Keratinocyte (primary cell): ENCODE measurements at regions not wholly inside any gene's neighbourhood (a gene's known extent, or its start where the extent isn't known, plus 50 kb on each side); places are given as distances from the start of the nearest gene placed in this dataset.

ENCODE experiments used
- DNase-seq: peaks from one replicate; pipeline ENCODE4 v3.0.0-alpha.2; 2011; ENCODE audit warnings: low read depth, missing footprints, low spot score
- FAIRE-seq: peaks from 2 replicates; lab custom pipeline; 2011; peaks lifted over from hg19 to GRCh38; lab: Jason Lieb, UNC
- H2AFZ ChIP-seq: 2 replicates; pipeline ENCODE4 v1.6.0; 2012; ENCODE audit warnings: low read length, control low read depth, inconsistent platforms; ENCODE audit not compliant: control insufficient read depth
- H3K27ac ChIP-seq: 2 replicates; pipeline ENCODE4 v1.5.1; 2011; ENCODE audit warnings: low read length; ENCODE audit not compliant: control insufficient read depth, insufficient read depth
- H3K27me3 ChIP-seq: 3 replicates; pipeline ENCODE4 v1.6.0; 2011; ENCODE audit warnings: low read length; ENCODE audit not compliant: control insufficient read depth, insufficient read depth; ENCODE audit errors: extremely low read depth
- H3K36me3 ChIP-seq, 2 experiments: 2 replicates in 1 of 2; 3 replicates in 1 of 2; pipeline ENCODE4 v1.5.1; 2011; ENCODE audit warnings: low read length in 2 of 2, mild to moderate bottlenecking in 1 of 2; ENCODE audit not compliant: control insufficient read depth in 2 of 2, insufficient read depth in 2 of 2; ENCODE audit errors: extremely low read depth in 1 of 2
- H3K4me1 ChIP-seq: 3 replicates; pipeline ENCODE4 v1.5.1; 2011; ENCODE audit warnings: low read length; ENCODE audit not compliant: control insufficient read depth, insufficient read depth; ENCODE audit errors: extremely low read depth
- H3K4me2 ChIP-seq: 3 replicates; pipeline ENCODE4 v1.6.0; 2011; ENCODE audit warnings: low read depth, low read length; ENCODE audit not compliant: control insufficient read depth, insufficient read depth; ENCODE audit errors: extremely low read depth
- H3K4me3 ChIP-seq, 3 experiments: fragments of 200-600 bp in 1 of 3; sonication (generic) in 1 of 3; 2 replicates in 2 of 3; 3 replicates in 1 of 3; pipeline ENCODE4 v1.5.1; 2011 to 2016; ENCODE audit warnings: low read length in 3 of 3, mild to moderate bottlenecking in 3 of 3, control low read depth in 2 of 3, inconsistent platforms in 1 of 3, low read depth in 1 of 3, mixed read lengths in 1 of 3, mixed run types in 1 of 3, moderate library complexity in 1 of 3; ENCODE audit not compliant: control insufficient read depth in 2 of 3, insufficient read depth in 2 of 3; ENCODE audit errors: extremely low read depth in 1 of 3
- H3K79me2 ChIP-seq: 2 replicates; pipeline ENCODE4 v1.6.0; 2012; ENCODE audit warnings: low read length; ENCODE audit not compliant: control insufficient read depth, insufficient read depth
- H3K9ac ChIP-seq: 3 replicates; pipeline ENCODE4 v1.6.0; 2011; ENCODE audit warnings: low read length; ENCODE audit not compliant: control insufficient read depth, insufficient read depth; ENCODE audit errors: extremely low read depth
- H3K9me1 ChIP-seq: 3 replicates; pipeline ENCODE4 v1.6.0; 2011; ENCODE audit warnings: low read length; ENCODE audit not compliant: control insufficient read depth, insufficient read depth; ENCODE audit errors: extremely low read depth
- H3K9me3 ChIP-seq: 2 replicates; pipeline ENCODE4 v1.5.1; 2012; ENCODE audit warnings: low read depth, low read length; ENCODE audit not compliant: control insufficient read depth
- H4K20me1 ChIP-seq: 3 replicates; pipeline ENCODE4 v1.6.0; 2011; ENCODE audit warnings: low read length; ENCODE audit not compliant: control insufficient read depth, insufficient read depth; ENCODE audit errors: extremely low read depth
- EZH2 ChIP-seq: IDR thresholded peaks from one replicate; pipeline ENCODE4 v1.6.1; 2012; ENCODE audit warnings: inconsistent platforms, mild to moderate bottlenecking, low read length, moderate library complexity
- dilution Hi-C: fragments of 300-500 bp; cut with MboI; formaldehyde crosslinking; loops from one replicate; pipeline ENCODE4 v1.7.0; 2020; ENCODE audit warnings: low sequenced_read_pairs; ENCODE audit not compliant: extremely low pct_ligation_motif_present
- TF ChIP-seq, protein P1 (sequence below), 3 experiments: IDR thresholded peaks in 1 of 3; conservative IDR thresholded peaks in 1 of 3; optimal IDR thresholded peaks in 1 of 3; 2 replicates in 2 of 3; 3 replicates in 1 of 3; pipeline versions ENCODE3 to v1.5.1; 2011; ENCODE audit warnings: low read length in 3 of 3, mild to moderate bottlenecking in 3 of 3, moderate library complexity in 2 of 3, control low read depth in 1 of 3, inconsistent platforms in 1 of 3; ENCODE audit not compliant: insufficient read depth in 2 of 3; ENCODE audit errors: extremely low read depth in 1 of 3

- Histone ChIP-seq H3K9ac (no peak overlapping the region), H3K36me3 (no peaks in the 10 kb centered on the region), H3K4me1 (peaks cover 4% of the 10 kb centered on the region), H3K4me3 (no peak overlapping the region), H3K9me1 (no peaks in the 10 kb centered on the region), H3K9me3 (no peaks in the 10 kb centered on the region), H3K27me3 (no peaks in the 10 kb centered on the region), H3K79me2 (no peaks in the 10 kb centered on the region), H4K20me1 (no peaks in the 10 kb centered on the region), H3K4me2 (no peak overlapping the region), H3K27ac (no peak overlapping the region), H2AFZ (no peak overlapping the region)
- dilution Hi-C loops = no loop called here
- DNase-seq = no peak
- no peak for FAIRE-seq
- TF ChIP-seq, protein P1, sequence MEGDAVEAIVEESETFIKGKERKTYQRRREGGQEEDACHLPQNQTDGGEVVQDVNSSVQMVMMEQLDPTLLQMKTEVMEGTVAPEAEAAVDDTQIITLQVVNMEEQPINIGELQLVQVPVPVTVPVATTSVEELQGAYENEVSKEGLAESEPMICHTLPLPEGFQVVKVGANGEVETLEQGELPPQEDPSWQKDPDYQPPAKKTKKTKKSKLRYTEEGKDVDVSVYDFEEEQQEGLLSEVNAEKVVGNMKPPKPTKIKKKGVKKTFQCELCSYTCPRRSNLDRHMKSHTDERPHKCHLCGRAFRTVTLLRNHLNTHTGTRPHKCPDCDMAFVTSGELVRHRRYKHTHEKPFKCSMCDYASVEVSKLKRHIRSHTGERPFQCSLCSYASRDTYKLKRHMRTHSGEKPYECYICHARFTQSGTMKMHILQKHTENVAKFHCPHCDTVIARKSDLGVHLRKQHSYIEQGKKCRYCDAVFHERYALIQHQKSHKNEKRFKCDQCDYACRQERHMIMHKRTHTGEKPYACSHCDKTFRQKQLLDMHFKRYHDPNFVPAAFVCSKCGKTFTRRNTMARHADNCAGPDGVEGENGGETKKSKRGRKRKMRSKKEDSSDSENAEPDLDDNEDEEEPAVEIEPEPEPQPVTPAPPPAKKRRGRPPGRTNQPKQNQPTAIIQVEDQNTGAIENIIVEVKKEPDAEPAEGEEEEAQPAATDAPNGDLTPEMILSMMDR (optimal IDR thresholded peaks at IDR 0.05 in 1 of 3, IDR thresholded peaks at IDR 0.05 in 1 of 3, conservative IDR thresholded peaks at IDR 0.05 in 1 of 3; ENCODE audit: extremely low read depth in 1 of 3, insufficient read depth in 2 of 3, low read length in 3 of 3) = no peak
- TF ChIP-seq EZH2 = no peak
Measured at GRCh38 chr15:81755626-81756025, 290.2 kb downstream of the MEX3B start.

GRCh38 chr15:81754078-81754477 is 291.7 kb downstream of the MEX3B start:
- Histone ChIP-seq H3K4me3 (no peak overlapping the region), H3K79me2 (no peaks in the 10 kb centered on the region), H3K9me3 (no peaks in the 10 kb centered on the region), H3K36me3 (no peaks in the 10 kb centered on the region), H3K9me1 (no peaks in the 10 kb centered on the region), H3K27me3 (no peaks in the 10 kb centered on the region), H3K4me2 (no peak overlapping the region), H3K27ac (no peak overlapping the region), H4K20me1 (no peaks in the 10 kb centered on the region), H3K4me1 (peaks cover 4% of the 10 kb centered on the region), H3K9ac (no peak overlapping the region), H2AFZ (no peak overlapping the region)
- no peak for TF ChIP-seq EZH2
- TF ChIP-seq, protein P1 (optimal IDR thresholded peaks at IDR 0.05 in 1 of 3, IDR thresholded peaks at IDR 0.05 in 1 of 3, conservative IDR thresholded peaks at IDR 0.05 in 1 of 3; ENCODE audit: extremely low read depth in 1 of 3, insufficient read depth in 2 of 3, low read length in 3 of 3) = no peak
- no peak for DNase-seq
- dilution Hi-C loops = no loop called here
- FAIRE-seq = no peak
